ENCODE measurements at regions not wholly inside any gene's neighbourhood (a gene's known extent, or its start where the extent isn't known, plus 50 kb on each side); places are given as distances from the start of the nearest gene placed in this dataset.

GRCh38 chr18:8938817-8939216 lies 163.7 kb upstream of the NDUFV2 start:
- BruUV-seq (replicated peaks), result no TSS peak
- Histone ChIP-seq H3K4me3 (replicated peaks in 1 of 2; ENCODE audit: low read depth in 1 of 2, low read length in 2 of 2) (no peak overlapping the region), H3K36me3 (ENCODE audit: control insufficient read depth in 1 of 2, insufficient read depth in 2 of 2, low read length in 2 of 2) (no peaks in the 10 kb centered on the region), H2AFZ (ENCODE audit: low read depth, low read length, poor library complexity, severe bottlenecking) (no peak overlapping the region), H3K9me2 (ENCODE audit: insufficient read depth) (no peaks in the 10 kb centered on the region), H3K4me1 (ENCODE audit: control insufficient read depth in 1 of 2, insufficient read depth in 2 of 2, low read length in 2 of 2) (peaks cover 6 to 14% of the 10 kb centered on the region in 2 experiments; a peak in 3 of 4 replicates), H3K79me2 (ENCODE audit: insufficient read depth, low read length) (no peaks in the 10 kb centered on the region), H3K9ac (ENCODE audit: low read length) (no peak overlapping the region), H3K9me3 (ENCODE audit: control insufficient read depth in 1 of 2, insufficient read depth in 1 of 2, low read depth in 1 of 2, low read length in 2 of 2) (no peaks in the 10 kb centered on the region), H3K27ac (ENCODE audit: low read depth, low read length) (no peak overlapping the region), H3K27me3 (ENCODE audit: insufficient read depth, low read length) (no peaks in the 10 kb centered on the region), H4K20me1 (ENCODE audit: insufficient read depth) (no peaks in the 10 kb centered on the region), H3K4me2 (ENCODE audit: low read length) (no peak overlapping the region)
- no peak for ATAC-seq
- RAD21 ChIA-PET (ENCODE audit: low non-redundant PET in 1 of 2, low total read pairs in 2 of 2, uncharacterized antibody in 2 of 2, unreplicated experiment in 2 of 2), result no interaction called here
- TF ChIP-seq EGR1 (IDR thresholded peaks at IDR 0.05; ENCODE audit: low read depth) (no peak), ELF1 (IDR thresholded peaks at IDR 0.05; ENCODE audit: borderline replicate concordance, low read depth) (no peak), SP1 (IDR thresholded peaks at IDR 0.05; ENCODE audit: low read depth) (no peak), REST (IDR thresholded peaks at IDR 0.05; ENCODE audit: low read depth) (no peak)
- DNase-seq (ENCODE audit: low read depth, low spot score), result no peak
- CTCF ChIA-PET, result no interaction called here
- intact Hi-C loops (cut with micrococcal nuclease), result no loop called here
- POLR2A ChIA-PET, result no interaction called here

DNA sequence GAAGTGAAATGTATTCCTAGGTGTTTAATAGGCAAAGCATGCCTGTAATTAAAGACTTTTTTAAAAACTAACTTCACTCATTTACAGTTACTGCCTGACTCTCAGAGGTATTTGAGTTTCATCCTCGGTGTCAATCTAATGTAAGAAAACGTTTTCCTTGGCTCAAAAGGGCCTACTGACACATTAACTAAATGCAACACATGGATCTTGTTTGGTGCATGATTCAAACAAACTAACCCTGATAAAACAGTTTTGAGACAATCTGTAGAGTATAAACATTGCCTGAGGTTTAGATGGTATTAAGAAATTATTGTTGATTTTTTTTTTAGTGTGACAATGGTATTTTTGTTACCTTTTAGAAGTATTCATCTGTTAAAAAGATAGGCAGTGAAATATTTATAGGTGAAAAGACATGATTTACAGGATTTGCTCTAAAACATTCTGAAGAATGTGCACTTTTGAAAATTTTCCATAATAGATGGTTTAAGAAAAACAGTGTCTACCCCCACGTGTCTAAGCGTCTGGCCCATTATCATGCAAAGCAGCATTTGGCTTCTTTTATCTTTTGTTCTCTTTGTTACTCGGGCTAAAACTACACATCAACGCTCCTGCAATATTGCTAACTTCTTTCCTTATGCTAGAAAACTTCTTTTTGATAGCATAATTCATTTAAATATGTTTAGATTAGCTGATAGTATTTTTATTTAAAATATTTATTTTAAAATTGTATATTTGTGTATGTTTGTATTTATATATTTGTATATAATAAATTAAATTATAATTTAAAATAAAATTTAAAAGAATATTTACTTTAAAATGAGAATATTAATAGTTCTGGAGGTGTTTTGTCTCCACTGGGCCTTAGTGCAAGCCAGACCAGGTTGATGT lies 160.2 kb upstream of the NDUFV2 start:
- H2AFZ ChIP-seq (ENCODE audit: low read depth, low read length, poor library complexity, severe bottlenecking), result no peak overlapping the region
- DNase-seq (ENCODE audit: low read depth, low spot score), result no peak
- CTCF ChIA-PET, result no interaction called here
- no peaks in the 10 kb centered on the region for H3K27me3 ChIP-seq (ENCODE audit: insufficient read depth, low read length)
- H3K4me1 ChIP-seq (ENCODE audit: control insufficient read depth in 1 of 2, insufficient read depth in 2 of 2, low read length in 2 of 2), result peaks cover 4 to 38% of the 10 kb centered on the region in 2 experiments; a peak in 3 of 4 replicates
- no peak overlapping the region for H3K4me3 ChIP-seq (replicated peaks in 1 of 2; ENCODE audit: low read depth in 1 of 2, low read length in 2 of 2)
- POLR2A ChIA-PET, result no interaction called here
- H3K9me3 ChIP-seq (ENCODE audit: control insufficient read depth in 1 of 2, insufficient read depth in 1 of 2, low read depth in 1 of 2, low read length in 2 of 2), result no peaks in the 10 kb centered on the region
- H4K20me1 ChIP-seq (ENCODE audit: insufficient read depth), result no peaks in the 10 kb centered on the region
- H3K9ac ChIP-seq (ENCODE audit: low read length), result no peak overlapping the region
- H3K36me3 ChIP-seq (ENCODE audit: control insufficient read depth in 1 of 2, insufficient read depth in 2 of 2, low read length in 2 of 2), result no peaks in the 10 kb centered on the region
- ATAC-seq, result no peak
- TF ChIP-seq SRF (IDR thresholded peaks at IDR 0.05; ENCODE audit: low read depth), result no peak
- TF ChIP-seq RAD21 (IDR thresholded peaks at IDR 0.05; ENCODE audit: low read depth), result no peak
- TF ChIP-seq JUND (IDR thresholded peaks at IDR 0.05), result no peak
- no peak for TF ChIP-seq EZH2phosphoT487 (IDR thresholded peaks at IDR 0.05; ENCODE audit: borderline replicate concordance)
- TF ChIP-seq CEBPB (IDR thresholded peaks at IDR 0.05; ENCODE audit: low read depth), result no peak
- TF ChIP-seq MAX (IDR thresholded peaks at IDR 0.05), result no peak
- TF ChIP-seq, protein P1, sequence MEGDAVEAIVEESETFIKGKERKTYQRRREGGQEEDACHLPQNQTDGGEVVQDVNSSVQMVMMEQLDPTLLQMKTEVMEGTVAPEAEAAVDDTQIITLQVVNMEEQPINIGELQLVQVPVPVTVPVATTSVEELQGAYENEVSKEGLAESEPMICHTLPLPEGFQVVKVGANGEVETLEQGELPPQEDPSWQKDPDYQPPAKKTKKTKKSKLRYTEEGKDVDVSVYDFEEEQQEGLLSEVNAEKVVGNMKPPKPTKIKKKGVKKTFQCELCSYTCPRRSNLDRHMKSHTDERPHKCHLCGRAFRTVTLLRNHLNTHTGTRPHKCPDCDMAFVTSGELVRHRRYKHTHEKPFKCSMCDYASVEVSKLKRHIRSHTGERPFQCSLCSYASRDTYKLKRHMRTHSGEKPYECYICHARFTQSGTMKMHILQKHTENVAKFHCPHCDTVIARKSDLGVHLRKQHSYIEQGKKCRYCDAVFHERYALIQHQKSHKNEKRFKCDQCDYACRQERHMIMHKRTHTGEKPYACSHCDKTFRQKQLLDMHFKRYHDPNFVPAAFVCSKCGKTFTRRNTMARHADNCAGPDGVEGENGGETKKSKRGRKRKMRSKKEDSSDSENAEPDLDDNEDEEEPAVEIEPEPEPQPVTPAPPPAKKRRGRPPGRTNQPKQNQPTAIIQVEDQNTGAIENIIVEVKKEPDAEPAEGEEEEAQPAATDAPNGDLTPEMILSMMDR (IDR thresholded peaks at IDR 0.05 in 2 of 3, conservative IDR thresholded peaks at IDR 0.05 in 1 of 3; ENCODE audit: borderline replicate concordance in 1 of 3, insufficient read depth in 1 of 3, low read depth in 2 of 3, low read length in 2 of 3), result no peak
- TF ChIP-seq YY1 (IDR thresholded peaks at IDR 0.05; ENCODE audit: extremely low read depth, insufficient replicate concordance, low read depth, low read length), result no peak
- RAD21 ChIA-PET (ENCODE audit: low non-redundant PET in 1 of 2, low total read pairs in 2 of 2, uncharacterized antibody in 2 of 2, unreplicated experiment in 2 of 2), result no interaction called here
- no peak overlapping the region for H3K27ac ChIP-seq (ENCODE audit: low read depth, low read length)
- intact Hi-C loops (cut with micrococcal nuclease), result no loop called here
- BruUV-seq (replicated peaks), result no TSS peak
- H3K9me2 ChIP-seq (ENCODE audit: insufficient read depth), result no peaks in the 10 kb centered on the region
- no peaks in the 10 kb centered on the region for H3K79me2 ChIP-seq (ENCODE audit: insufficient read depth, low read length)
- no peak overlapping the region for H3K4me2 ChIP-seq (ENCODE audit: low read length)

All from HCT116 (cell line).